HL-60 (cell line): ENCODE measurements at regions not wholly inside any gene's neighbourhood (a gene's known extent, or its start where the extent isn't known, plus 50 kb on each side); places are given as distances from the start of the nearest gene placed in this dataset.

Experiments
- CTCF ChIP-seq: IDR thresholded peaks from one replicate; pipeline ENCODE4 v1.5.1; 2011; ENCODE audit warnings: low read length, control low read depth, inconsistent platforms; ENCODE audit not compliant: insufficient read depth
- GABPA ChIP-seq: IDR thresholded peaks from 2 replicates; pipeline ENCODE4 v1.6.1; 2012; ENCODE audit warnings: low read depth

GRCh38 chr5:107242411-107243219 is 428.1 kb downstream of the EFNA5 start:
- TF ChIP-seq CTCF (no peak), GABPA (no peak)
